Gastrocnemius medialis (tissue), 4 donors: ENCODE measurements at regions not wholly inside any gene's neighbourhood (a gene's known extent, or its start where the extent isn't known, plus 50 kb on each side); places are given as distances from the start of the nearest gene placed in this dataset.

ENCODE experiments used
- POLR2A ChIP-seq, 2 donors: fragments of 450-650 bp; IDR thresholded peaks; one replicate each; pipeline ENCODE4 v1.6.1; 2017; ENCODE audit warnings: antibody characterized with exemption in 2 of 2, mild to moderate bottlenecking in 2 of 2, moderate library complexity in 2 of 2
- TF ChIP-seq, protein P1 (sequence below), 5 experiments: fragments of 450-650 bp in 3 of 5; fragments of 200-600 bp in 2 of 5; sonication (generic) in 2 of 5; IDR thresholded peaks in 4 of 5; conservative IDR thresholded peaks in 1 of 5; 1 replicate in 4 of 5; 2 replicates in 1 of 5; pipeline ENCODE4 v1.5.1; 2016 to 2019; ENCODE audit warnings: antibody characterized with exemption in 5 of 5, mild to moderate bottlenecking in 3 of 5, moderate library complexity in 3 of 5

DNA sequence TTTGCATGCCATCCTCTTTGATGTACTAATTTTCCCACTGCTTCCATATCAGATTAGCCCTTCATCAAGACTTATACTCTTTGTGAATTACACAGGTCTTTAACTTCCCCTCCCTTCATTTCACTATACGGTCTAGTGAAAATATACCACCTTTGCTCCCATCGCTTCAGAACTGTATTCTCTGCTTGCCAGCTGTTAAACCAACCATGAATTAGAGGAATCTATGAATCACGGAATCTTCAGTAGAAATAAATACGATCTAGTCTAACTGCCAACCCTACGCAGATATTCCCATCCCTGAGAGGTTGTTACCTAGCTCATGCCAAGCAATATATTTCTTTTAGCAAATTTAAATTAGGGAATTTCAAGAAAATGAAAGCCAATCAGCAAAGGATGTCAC, 177.8 kb upstream of the MPPED2 start:
- TF ChIP-seq, protein P1, sequence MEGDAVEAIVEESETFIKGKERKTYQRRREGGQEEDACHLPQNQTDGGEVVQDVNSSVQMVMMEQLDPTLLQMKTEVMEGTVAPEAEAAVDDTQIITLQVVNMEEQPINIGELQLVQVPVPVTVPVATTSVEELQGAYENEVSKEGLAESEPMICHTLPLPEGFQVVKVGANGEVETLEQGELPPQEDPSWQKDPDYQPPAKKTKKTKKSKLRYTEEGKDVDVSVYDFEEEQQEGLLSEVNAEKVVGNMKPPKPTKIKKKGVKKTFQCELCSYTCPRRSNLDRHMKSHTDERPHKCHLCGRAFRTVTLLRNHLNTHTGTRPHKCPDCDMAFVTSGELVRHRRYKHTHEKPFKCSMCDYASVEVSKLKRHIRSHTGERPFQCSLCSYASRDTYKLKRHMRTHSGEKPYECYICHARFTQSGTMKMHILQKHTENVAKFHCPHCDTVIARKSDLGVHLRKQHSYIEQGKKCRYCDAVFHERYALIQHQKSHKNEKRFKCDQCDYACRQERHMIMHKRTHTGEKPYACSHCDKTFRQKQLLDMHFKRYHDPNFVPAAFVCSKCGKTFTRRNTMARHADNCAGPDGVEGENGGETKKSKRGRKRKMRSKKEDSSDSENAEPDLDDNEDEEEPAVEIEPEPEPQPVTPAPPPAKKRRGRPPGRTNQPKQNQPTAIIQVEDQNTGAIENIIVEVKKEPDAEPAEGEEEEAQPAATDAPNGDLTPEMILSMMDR (IDR thresholded peaks at IDR 0.05 in 4 of 5, conservative IDR thresholded peaks at IDR 0.05 in 1 of 5): no peak
- no peak for TF ChIP-seq POLR2A (IDR thresholded peaks at IDR 0.05)
